Stomach (tissue), 4 donors: ENCODE measurements at regions not wholly inside any gene's neighbourhood (a gene's known extent, or its start where the extent isn't known, plus 50 kb on each side); places are given as distances from the start of the nearest gene placed in this dataset.

Source experiments
- CTCF ChIP-seq, 7 experiments: fragments of 450-650 bp in 4 of 7; fragments of 200-600 bp in 3 of 7; sonication (generic) in 3 of 7; IDR thresholded peaks; one replicate each; pipeline ENCODE4 v1.5.1; 2016 to 2019; ENCODE audit warnings: antibody characterized with exemption in 7 of 7, control low read depth in 2 of 7, mild to moderate bottlenecking in 1 of 7
- POLR2A ChIP-seq, 4 donors: fragments of 450-650 bp; IDR thresholded peaks; one replicate each; pipeline ENCODE4 v1.6.1; 2016; ENCODE audit warnings: antibody characterized with exemption in 4 of 4, control low read depth in 2 of 4, mild to moderate bottlenecking in 1 of 4, moderate library complexity in 1 of 4

GRCh38 chr14:48805315-48805714 is 780.9 kb downstream of the RPS29 start:
- TF ChIP-seq CTCF (IDR thresholded peaks at IDR 0.05) = no peak
- no peak for TF ChIP-seq POLR2A (IDR thresholded peaks at IDR 0.05)
